Pancreas (tissue), 10 donors: ENCODE measurements at regions not wholly inside any gene's neighbourhood (a gene's known extent, or its start where the extent isn't known, plus 50 kb on each side); places are given as distances from the start of the nearest gene placed in this dataset.

Experiments
- ATAC-seq, 4 donors: fragments of 200-7000 bp; cut with Tn5 transposase; one replicate each; pipeline versions ENCODE4 v1.8.0 to v1.9.1; 2020; ENCODE audit warnings: mild to moderate bottlenecking in 4 of 4, moderate library complexity in 4 of 4
- DNase-seq, 6 donors: peaks; one replicate each; pipeline ENCODE4 v3.0.0-alpha.2; 2020
- FAIRE-seq: peaks from 2 replicates; lab custom pipeline; 2012; peaks lifted over from hg19 to GRCh38; lab: Jason Lieb, UNC
- H3K27ac ChIP-seq, 4 donors: fragments of 200-600 bp; sonication (generic); 1 replicate in 3 of 4; 2 replicates in 1 of 4; pipeline versions ENCODE4 v1.5.0 to v1.8.0; 2020
- H3K27me3 ChIP-seq, 4 donors: fragments of 200-600 bp; one replicate each; pipeline ENCODE4 v1.8.0; 2021
- H3K36me3 ChIP-seq, 3 donors: fragments of 200-600 bp; sonication (generic) in 1 of 3; one replicate each; pipeline versions ENCODE4 v1.5.0 to v1.8.0; 2020 to 2021
- H3K4me1 ChIP-seq, 3 donors: fragments of 200-600 bp; one replicate each; pipeline ENCODE4 v1.8.0; 2021
- H3K4me3 ChIP-seq, 4 donors: fragments of 200-600 bp; sonication (generic) in 2 of 4; one replicate each; pipeline versions ENCODE4 v1.5.0 to v1.8.0; 2020 to 2021
- H3K9me3 ChIP-seq, 4 donors: fragments of 200-600 bp; one replicate each; pipeline ENCODE4 v1.8.0; 2021
- CTCF ChIP-seq, 4 donors: fragments of 200-600 bp; sonication (generic) in 3 of 4; IDR thresholded peaks; one replicate each; pipeline versions ENCODE4 v1.5.0 to v1.8.0; 2021; ENCODE audit warnings: antibody characterized with exemption in 4 of 4
- WGBS, 2 donors: extraction: QIAGEN DNeasy Blood & Tissue Kit; methylation state at CpG; one replicate each; pipeline ENCODE4 v1.1.7; 2013; 5-methylcytosine and 5-hydroxymethylcytosine counted together
- intact Hi-C, 3 donors: fragments of 100-400 bp; cut with DNase I; formaldehyde crosslinking; loops; one replicate each; pipeline versions ENCODE4 v1.11.1 to v1.14.2; 2022
- donor health status: healthy with polysubstance abuse.
- donor health status: DM: no; HTN: no; CAD: no; lungs with moderate emphysema.
- donor health status: DM: no; HTN: no; CAD: no.
- donor health status: control.
- donor health status: control.
- donor health status: Bipolar disorder and iron deficiency.
- donor health status: DM: yes; HTN: yes; CAD: no.
- donor health status: DM: no; HTN: no; CAD: no.
- donor health status: DM: no; HTN: no; CAD: no.
- donor health status: DM: yes; HTN: yes; CAD: no.

- no peak overlapping the region for H3K27ac ChIP-seq
- ATAC-seq: no peak
- no peak for TF ChIP-seq CTCF (IDR thresholded peaks at IDR 0.05)
- peaks cover 0 to 7% (median 0%) of the 10 kb centered on the region in 3 donors for H3K4me1 ChIP-seq
- intact Hi-C loops: no loop called here
- no peaks in the 10 kb centered on the region for H3K36me3 ChIP-seq
- no peaks in the 10 kb centered on the region for H3K9me3 ChIP-seq
- no peak for DNase-seq
- H3K27me3 ChIP-seq: no peaks in the 10 kb centered on the region
- FAIRE-seq: no peak
- WGBS, 2 donors: 69 to 74% methylated on average over 9 of the region's 9 CpGs
- no peak overlapping the region for H3K4me3 ChIP-seq
These were observed 333.4 kb upstream of the RNF32 start for GRCh38 chr7:156307193-156307592.

- Histone ChIP-seq H3K4me3 (no peak overlapping the region), H3K27ac (no peak overlapping the region), H3K9me3 (no peaks in the 10 kb centered on the region), H3K36me3 (no peaks in the 10 kb centered on the region), H3K27me3 (no peaks in the 10 kb centered on the region), H3K4me1 (peaks cover 0 to 7% (median 0%) of the 10 kb centered on the region in 3 donors)
- intact Hi-C loops: no loop called here
- WGBS, 2 donors: 76 to 88% methylated on average over 10 of the region's 10 CpGs
- ATAC-seq (no peak), DNase-seq (no peak), FAIRE-seq (no peak)
- TF ChIP-seq CTCF (IDR thresholded peaks at IDR 0.05): no peak
These were observed 335.2 kb upstream of the RNF32 start for GRCh38 chr7:156305351-156305750.

GRCh38 chr7:156282816-156283215 lies 357.8 kb upstream of the RNF32 start:
- DNase-seq: no peak
- no peak for FAIRE-seq
- intact Hi-C loops: no loop called here
- 71 to 90% methylated on average over 2 of the region's 2 CpGs for WGBS, 2 donors
- TF ChIP-seq CTCF (IDR thresholded peaks at IDR 0.05): no peak
- H3K9me3 ChIP-seq: no peaks in the 10 kb centered on the region
- H3K27ac ChIP-seq: no peak overlapping the region
- H3K36me3 ChIP-seq: no peaks in the 10 kb centered on the region
- no peaks in the 10 kb centered on the region for H3K27me3 ChIP-seq
- peaks cover 0 to 4% (median 0%) of the 10 kb centered on the region in 3 donors for H3K4me1 ChIP-seq
- no peak overlapping the region for H3K4me3 ChIP-seq
- ATAC-seq: no peak

- Histone ChIP-seq H3K4me1 (peaks cover 0 to 4% (median 0%) of the 10 kb centered on the region in 3 donors), H3K36me3 (no peaks in the 10 kb centered on the region), H3K27me3 (no peaks in the 10 kb centered on the region), H3K4me3 (no peak overlapping the region), H3K9me3 (no peaks in the 10 kb centered on the region), H3K27ac (no peak overlapping the region)
- FAIRE-seq: no peak
- intact Hi-C loops: no loop called here
- DNase-seq: no peak
- TF ChIP-seq CTCF (IDR thresholded peaks at IDR 0.05): no peak
- ATAC-seq: peak in 3 of 4 donors; percentile 60 to 83 (median 61)
- WGBS, 2 donors: 15 to 22% methylated on average over 4 of the region's 4 CpGs
These were observed 360.9 kb upstream of the RNF32 start for GRCh38 chr7:156279635-156280034.

GRCh38 chr7:156275292-156275691 lies 365.3 kb upstream of the RNF32 start:
- no peak for FAIRE-seq
- no peak for ATAC-seq
- 76 to 86% methylated on average over 4 of the region's 4 CpGs for WGBS, 2 donors
- DNase-seq: no peak
- Histone ChIP-seq H3K4me1 (peaks cover 0 to 4% (median 0%) of the 10 kb centered on the region in 3 donors), H3K27ac (no peak overlapping the region), H3K27me3 (no peaks in the 10 kb centered on the region), H3K4me3 (no peak overlapping the region), H3K9me3 (no peaks in the 10 kb centered on the region), H3K36me3 (no peaks in the 10 kb centered on the region)
- intact Hi-C loops: no loop called here
- TF ChIP-seq CTCF (IDR thresholded peaks at IDR 0.05): no peak
